ENCODE measurements at regions not wholly inside any gene's neighbourhood (a gene's known extent, or its start where the extent isn't known, plus 50 kb on each side); places are given as distances from the start of the nearest gene placed in this dataset.

GRCh38 chr5:124134941-124135340 lies 611.5 kb downstream of the ZNF608 start:
- intact Hi-C loops (cut with micrococcal nuclease; ENCODE audit: unreplicated experiment): no loop called here
- Histone ChIP-seq H3K36me3 (ENCODE audit: insufficient read depth, low read length) (no peaks in the 10 kb centered on the region), H3K27ac (ENCODE audit: low read depth, low read length, poor library complexity, severe bottlenecking) (no peak overlapping the region), H2AFZ (ENCODE audit: low read length) (no peak overlapping the region), H3K79me2 (ENCODE audit: insufficient read depth, low read depth, low read length) (no peaks in the 10 kb centered on the region), H3K4me3 (ENCODE audit: low read depth, low read length, poor library complexity, severe bottlenecking) (no peak overlapping the region), H3K9me2 (ENCODE audit: insufficient read depth, low read length) (no peaks in the 10 kb centered on the region), H3K4me1 (ENCODE audit: insufficient read depth, low read length, poor library complexity, severe bottlenecking) (no peaks in the 10 kb centered on the region), H4K20me1 (ENCODE audit: insufficient read depth, low read length) (no peaks in the 10 kb centered on the region), H3K9me3 (ENCODE audit: low read length) (no peaks in the 10 kb centered on the region), H3K4me2 (ENCODE audit: low read length) (no peak overlapping the region)
- CTCF ChIA-PET (ENCODE audit: unreplicated experiment): no interaction called here
- BruUV-seq (replicated peaks): no TSS peak
- TF ChIP-seq EZH2phosphoT487 (IDR thresholded peaks at IDR 0.05; ENCODE audit: borderline replicate concordance, low read depth, low read length): no peak
- TF ChIP-seq, protein P1, sequence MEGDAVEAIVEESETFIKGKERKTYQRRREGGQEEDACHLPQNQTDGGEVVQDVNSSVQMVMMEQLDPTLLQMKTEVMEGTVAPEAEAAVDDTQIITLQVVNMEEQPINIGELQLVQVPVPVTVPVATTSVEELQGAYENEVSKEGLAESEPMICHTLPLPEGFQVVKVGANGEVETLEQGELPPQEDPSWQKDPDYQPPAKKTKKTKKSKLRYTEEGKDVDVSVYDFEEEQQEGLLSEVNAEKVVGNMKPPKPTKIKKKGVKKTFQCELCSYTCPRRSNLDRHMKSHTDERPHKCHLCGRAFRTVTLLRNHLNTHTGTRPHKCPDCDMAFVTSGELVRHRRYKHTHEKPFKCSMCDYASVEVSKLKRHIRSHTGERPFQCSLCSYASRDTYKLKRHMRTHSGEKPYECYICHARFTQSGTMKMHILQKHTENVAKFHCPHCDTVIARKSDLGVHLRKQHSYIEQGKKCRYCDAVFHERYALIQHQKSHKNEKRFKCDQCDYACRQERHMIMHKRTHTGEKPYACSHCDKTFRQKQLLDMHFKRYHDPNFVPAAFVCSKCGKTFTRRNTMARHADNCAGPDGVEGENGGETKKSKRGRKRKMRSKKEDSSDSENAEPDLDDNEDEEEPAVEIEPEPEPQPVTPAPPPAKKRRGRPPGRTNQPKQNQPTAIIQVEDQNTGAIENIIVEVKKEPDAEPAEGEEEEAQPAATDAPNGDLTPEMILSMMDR (conservative IDR thresholded peaks at IDR 0.05; ENCODE audit: low read length): no peak
- DNase-seq (ENCODE audit: low spot score): no peak
- POLR2A ChIA-PET: no interaction called here

DNA sequence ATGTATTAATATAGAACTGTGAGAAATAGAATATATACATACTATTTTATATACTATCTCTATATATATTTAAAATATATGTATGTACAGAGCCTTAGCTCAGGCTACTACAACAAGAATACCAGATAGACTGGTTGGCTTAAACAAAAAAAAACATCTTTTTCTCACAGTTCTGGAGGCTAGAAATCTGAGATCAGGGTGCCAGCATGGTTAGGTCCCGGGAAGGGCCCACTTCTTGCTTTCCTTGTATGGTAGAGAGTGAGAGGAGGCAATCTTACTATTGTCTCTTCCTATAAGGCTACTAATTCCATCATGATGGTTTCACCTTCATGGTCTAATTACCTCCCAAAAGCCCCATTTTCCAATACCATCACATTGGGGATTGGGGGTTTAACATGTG lies 613.0 kb downstream of the ZNF608 start:
- TF ChIP-seq, protein P1 (conservative IDR thresholded peaks at IDR 0.05; ENCODE audit: low read length): no peak
- TF ChIP-seq EZH2phosphoT487 (IDR thresholded peaks at IDR 0.05; ENCODE audit: borderline replicate concordance, low read depth, low read length): no peak

DNA sequence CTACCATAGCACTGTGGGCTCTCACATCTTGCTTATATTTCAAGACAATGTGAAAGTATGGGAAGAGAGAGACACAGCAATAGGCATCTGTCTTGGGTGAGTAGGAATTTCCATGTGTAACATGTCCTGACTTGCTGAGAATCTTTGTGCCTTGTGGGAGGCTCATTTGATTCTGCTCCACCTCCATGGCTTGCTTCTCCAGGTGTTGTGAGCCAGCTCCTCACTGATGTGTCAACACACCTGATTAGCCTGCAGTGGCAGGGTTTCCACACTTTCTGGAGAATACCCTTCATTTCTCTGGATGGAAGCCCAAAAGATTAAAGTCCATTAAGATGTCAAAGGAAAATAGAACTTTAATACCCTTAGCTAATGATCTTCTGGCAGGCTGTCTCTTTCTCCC lies 613.6 kb downstream of the ZNF608 start:
- Histone ChIP-seq H3K27ac (ENCODE audit: low read depth, low read length, poor library complexity, severe bottlenecking) (no peak overlapping the region), H3K79me2 (ENCODE audit: insufficient read depth, low read depth, low read length) (no peaks in the 10 kb centered on the region), H3K9me2 (ENCODE audit: insufficient read depth, low read length) (no peaks in the 10 kb centered on the region), H3K4me1 (ENCODE audit: insufficient read depth, low read length, poor library complexity, severe bottlenecking) (no peaks in the 10 kb centered on the region), H2AFZ (ENCODE audit: low read length) (no peak overlapping the region), H3K36me3 (ENCODE audit: insufficient read depth, low read length) (no peaks in the 10 kb centered on the region), H3K4me2 (ENCODE audit: low read length) (no peak overlapping the region), H3K9me3 (ENCODE audit: low read length) (no peaks in the 10 kb centered on the region), H3K4me3 (ENCODE audit: low read depth, low read length, poor library complexity, severe bottlenecking) (no peak overlapping the region), H4K20me1 (ENCODE audit: insufficient read depth, low read length) (no peaks in the 10 kb centered on the region)
- TF ChIP-seq EZH2phosphoT487 (IDR thresholded peaks at IDR 0.05; ENCODE audit: borderline replicate concordance, low read depth, low read length): no peak
- TF ChIP-seq, protein P1 (conservative IDR thresholded peaks at IDR 0.05; ENCODE audit: low read length): no peak
- DNase-seq (ENCODE audit: low spot score): no peak
- ChIA-PET POLR2A (interaction anchor here (0.7 to 1.3 kb wide), 4 partner anchors 9 to 355 kb away, joined by 3 to 4 read pairs (median 3); no protein-coding TSS in a partner anchor), CTCF (ENCODE audit: unreplicated experiment) (no interaction called here)
- no TSS peak for BruUV-seq (replicated peaks)
- intact Hi-C loops (cut with micrococcal nuclease; ENCODE audit: unreplicated experiment): no loop called here

More for the DNA sequence above, 613.0 kb downstream of the ZNF608 start:
- Histone ChIP-seq H3K4me3 (ENCODE audit: low read depth, low read length, poor library complexity, severe bottlenecking) (no peak overlapping the region), H3K27ac (ENCODE audit: low read depth, low read length, poor library complexity, severe bottlenecking) (no peak overlapping the region), H4K20me1 (ENCODE audit: insufficient read depth, low read length) (no peaks in the 10 kb centered on the region), H3K4me2 (ENCODE audit: low read length) (no peak overlapping the region), H3K9me3 (ENCODE audit: low read length) (no peaks in the 10 kb centered on the region), H3K79me2 (ENCODE audit: insufficient read depth, low read depth, low read length) (no peaks in the 10 kb centered on the region), H3K4me1 (ENCODE audit: insufficient read depth, low read length, poor library complexity, severe bottlenecking) (no peaks in the 10 kb centered on the region), H2AFZ (ENCODE audit: low read length) (no peak overlapping the region), H3K9me2 (ENCODE audit: insufficient read depth, low read length) (no peaks in the 10 kb centered on the region), H3K36me3 (ENCODE audit: insufficient read depth, low read length) (no peaks in the 10 kb centered on the region)
- POLR2A ChIA-PET: interaction anchor here (0.7 to 0.9 kb wide), 4 partner anchors 8 to 356 kb away, joined by 3 to 4 read pairs (median 4); no protein-coding TSS in a partner anchor
- intact Hi-C loops (cut with micrococcal nuclease; ENCODE audit: unreplicated experiment): no loop called here
- DNase-seq (ENCODE audit: low spot score): no peak
- BruUV-seq (replicated peaks): no TSS peak
- CTCF ChIA-PET (ENCODE audit: unreplicated experiment): no interaction called here
